ENCODE measurements at regions not wholly inside any gene's neighbourhood (a gene's known extent, or its start where the extent isn't known, plus 50 kb on each side); places are given as distances from the start of the nearest gene placed in this dataset.

- TF ChIP-seq CTCF (IDR thresholded peaks at IDR 0.05): no peak
- no peak for TF ChIP-seq POLR2A (IDR thresholded peaks at IDR 0.05)
Measured at GRCh38 chr2:151098841-151099240, 162.8 kb downstream of the RBM43 start.
